Dendritic cell treated with granulocyte-macrophage colony-stimulating factor and Interleukin-4, amounts not matched to agents 40 ng/mL and 50 ng/mL, for 4 days (primary cell): ENCODE measurements at regions not wholly inside any gene's neighbourhood (a gene's known extent, or its start where the extent isn't known, plus 50 kb on each side); places are given as distances from the start of the nearest gene placed in this dataset.
"Not testable (repeated sequence)": the region's sequence is repeated elsewhere in the genome, so short reads cannot be mapped to it uniquely, and the experiment has no call there.

Experiments
- H3K27ac Mint-ChIP-seq: one replicate; pipeline ENCODE4 v1.8.0; 2022; ENCODE audit warnings: mild to moderate bottlenecking, mixed read lengths
- H3K27me3 Mint-ChIP-seq: one replicate; pipeline ENCODE4 v1.8.0; 2022; ENCODE audit warnings: mild to moderate bottlenecking, mixed read lengths
- H3K36me3 Mint-ChIP-seq: one replicate; pipeline ENCODE4 v1.8.0; 2022; ENCODE audit warnings: low read depth, mixed read lengths
- H3K4me1 Mint-ChIP-seq: one replicate; pipeline ENCODE4 v1.8.0; 2022; ENCODE audit warnings: low read depth, mixed read lengths
- H3K4me3 Mint-ChIP-seq: one replicate; pipeline ENCODE4 v1.8.0; 2022; ENCODE audit warnings: mild to moderate bottlenecking, moderate library complexity, mixed read lengths
- H3K9me3 Mint-ChIP-seq: one replicate; pipeline ENCODE4 v1.8.0; 2022; ENCODE audit warnings: mixed read lengths
- intact Hi-C: fragments of 100-400 bp; cut with micrococcal nuclease; formaldehyde crosslinking; loops from one replicate; pipeline ENCODE4 v1.15.0; 2022

DNA sequence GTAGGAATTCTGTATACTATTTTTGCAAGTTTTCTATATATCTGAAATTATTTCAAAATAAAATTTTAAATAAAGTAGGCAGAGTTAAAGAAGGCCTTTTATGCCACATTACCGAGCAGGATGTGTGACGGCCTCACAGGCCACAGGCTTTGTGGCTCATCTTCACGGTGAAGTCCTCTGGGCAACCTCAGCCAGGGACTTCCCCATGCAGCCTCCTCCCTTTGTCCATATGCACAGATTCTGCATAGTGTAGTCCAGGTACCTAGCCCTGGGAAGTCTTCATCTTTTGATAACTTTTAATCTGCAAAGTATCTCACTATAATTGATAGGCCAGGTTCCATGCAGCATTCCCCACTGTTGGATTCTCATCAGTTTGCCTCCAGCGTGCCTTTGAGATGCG is 62.8 kb downstream of the ARHGAP11B start:
- H3K4me3 Mint-ChIP-seq, intact Hi-C loops, H3K9me3 Mint-ChIP-seq, H3K27ac Mint-ChIP-seq, H3K27me3 Mint-ChIP-seq, H3K36me3 Mint-ChIP-seq, H3K4me1 Mint-ChIP-seq: not testable (repeated sequence)

DNA sequence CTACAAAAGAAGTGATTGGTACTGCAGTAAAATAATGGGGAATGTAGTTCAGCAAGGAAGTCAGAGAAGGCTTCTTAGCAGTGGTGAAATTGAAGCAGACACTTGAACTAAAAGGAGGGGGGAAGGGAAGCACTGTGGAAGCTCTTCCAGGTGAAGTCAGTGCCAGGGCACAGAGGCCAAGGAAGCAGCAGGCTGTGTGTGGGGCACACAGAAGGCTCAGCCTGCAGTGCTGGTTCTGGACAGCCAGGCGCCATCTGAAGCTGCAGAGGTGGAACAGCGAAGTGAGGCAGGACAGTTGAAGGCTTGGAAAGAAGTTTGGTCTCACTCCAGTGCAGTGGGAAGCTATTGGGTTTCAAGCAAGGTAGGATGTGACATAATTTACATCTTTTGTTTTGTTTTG is 64.2 kb downstream of the ARHGAP11B start:
- H3K4me3 Mint-ChIP-seq, H3K27me3 Mint-ChIP-seq, intact Hi-C loops, H3K36me3 Mint-ChIP-seq, H3K4me1 Mint-ChIP-seq, H3K27ac Mint-ChIP-seq, H3K9me3 Mint-ChIP-seq: not testable (repeated sequence)

DNA sequence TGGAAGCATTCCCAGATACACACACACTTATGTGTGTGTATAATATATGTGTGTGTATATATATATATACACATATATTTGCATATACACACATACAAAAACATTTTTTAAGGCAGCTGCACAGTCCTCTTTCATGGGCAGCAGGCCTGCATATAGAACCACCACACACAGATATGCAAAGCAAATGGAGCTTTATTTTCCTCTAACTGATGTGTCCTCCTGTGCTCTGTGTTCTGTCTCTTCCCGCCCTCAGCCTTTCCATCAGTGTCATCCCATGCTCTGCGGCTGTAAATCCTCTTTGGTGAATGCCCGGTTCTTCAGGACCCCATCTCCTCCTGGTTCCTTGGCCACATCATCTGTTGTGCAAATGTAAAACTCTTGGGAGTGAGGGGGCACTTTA is 69.9 kb downstream of the ARHGAP11B start:
- intact Hi-C loops, H3K27me3 Mint-ChIP-seq, H3K4me1 Mint-ChIP-seq, H3K4me3 Mint-ChIP-seq, H3K9me3 Mint-ChIP-seq, H3K27ac Mint-ChIP-seq, H3K36me3 Mint-ChIP-seq: not testable (repeated sequence)

DNA sequence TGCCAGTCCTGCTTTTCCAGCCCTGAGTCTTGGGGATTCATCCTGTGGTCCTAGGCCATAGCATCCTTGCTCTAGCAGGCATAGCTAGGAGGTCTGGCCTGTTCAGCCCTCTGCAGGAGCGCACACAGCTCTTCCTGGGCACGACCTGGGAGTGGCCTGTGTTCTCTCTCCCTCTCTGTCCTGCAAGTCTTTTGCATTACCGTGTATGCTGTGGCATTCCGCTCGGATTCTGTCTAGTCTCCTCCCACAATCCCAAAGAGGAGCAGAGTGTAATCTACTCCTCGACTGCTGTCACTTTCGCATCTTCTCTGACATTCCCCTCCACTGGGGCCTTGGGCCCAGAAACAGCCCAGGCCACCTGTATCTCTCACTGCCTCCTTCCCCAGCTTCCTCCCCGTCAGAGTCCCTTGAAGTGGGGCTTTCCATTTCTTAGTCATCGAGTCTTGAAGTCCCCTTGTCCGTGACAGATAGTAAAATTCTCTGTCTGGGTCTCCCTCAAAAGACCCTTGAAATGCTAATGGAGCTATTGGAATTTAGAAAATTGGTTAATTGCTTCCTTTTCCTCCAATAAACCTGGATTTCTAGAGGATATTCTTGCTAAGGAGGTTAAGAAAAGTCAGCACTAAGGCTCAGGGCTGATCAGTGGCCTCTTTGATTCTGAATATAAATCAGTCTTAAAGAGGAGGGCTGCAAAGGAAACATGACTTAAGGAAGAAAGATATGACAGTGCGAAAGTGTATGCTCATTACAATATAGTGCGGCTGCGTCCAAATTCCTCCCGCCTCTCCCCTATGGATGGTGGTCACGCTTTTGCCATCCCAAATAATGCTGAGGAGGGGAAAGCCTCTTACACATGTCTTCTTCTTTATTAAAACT is 70.7 kb downstream of the ARHGAP11B start:
- H3K4me1 Mint-ChIP-seq, H3K27ac Mint-ChIP-seq, H3K36me3 Mint-ChIP-seq, intact Hi-C loops, H3K4me3 Mint-ChIP-seq, H3K9me3 Mint-ChIP-seq, H3K27me3 Mint-ChIP-seq: not testable (repeated sequence)

DNA sequence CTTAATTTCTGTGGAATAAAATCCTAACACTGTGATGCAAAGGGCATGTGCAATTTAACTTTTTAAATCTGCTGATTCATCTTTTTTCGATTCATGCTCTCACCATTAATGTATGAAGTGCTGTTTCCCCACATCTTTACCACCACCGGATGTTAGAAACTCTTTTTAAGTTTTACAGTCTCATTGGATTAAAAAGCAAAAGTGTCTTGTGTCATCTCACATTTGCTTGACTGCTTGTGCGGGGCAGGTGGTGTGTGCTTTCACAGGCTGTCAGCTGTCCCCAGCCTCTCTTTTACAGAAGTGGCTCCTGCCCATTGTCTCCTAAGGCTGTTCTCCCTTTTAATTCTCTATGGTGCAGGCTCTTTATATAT is 71.4 kb downstream of the ARHGAP11B start:
- intact Hi-C loops, H3K27ac Mint-ChIP-seq, H3K27me3 Mint-ChIP-seq, H3K4me1 Mint-ChIP-seq, H3K9me3 Mint-ChIP-seq, H3K36me3 Mint-ChIP-seq, H3K4me3 Mint-ChIP-seq: not testable (repeated sequence)

DNA sequence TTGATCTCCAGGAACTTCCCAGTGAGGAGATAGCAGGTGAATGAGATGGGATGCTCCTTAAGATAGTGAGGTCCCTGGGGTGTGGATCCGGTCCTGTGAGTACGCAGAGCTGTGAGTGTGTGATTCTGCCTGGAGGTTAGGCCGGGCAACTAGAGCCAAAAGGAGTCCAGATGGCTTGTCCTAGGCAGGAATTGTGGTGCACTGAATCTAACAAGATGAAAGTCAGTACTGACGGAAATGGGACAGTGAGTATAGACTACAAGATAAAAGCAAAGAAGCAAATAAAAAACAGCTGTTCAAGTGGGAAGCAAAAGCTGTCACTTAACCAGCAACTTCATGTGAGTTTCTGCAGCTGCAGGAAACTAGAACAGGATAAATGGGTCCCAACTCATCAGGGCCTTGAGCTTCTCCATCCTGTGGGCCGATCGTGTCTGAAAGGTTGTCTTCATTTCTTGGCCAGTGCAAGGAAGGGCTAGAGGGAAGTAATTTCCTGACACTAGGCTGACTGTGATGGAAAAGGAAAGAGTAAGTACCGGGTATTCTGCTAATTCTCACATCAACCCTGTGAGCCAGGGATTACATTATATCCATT is 74.2 kb downstream of the ARHGAP11B start:
- H3K9me3 Mint-ChIP-seq, H3K27ac Mint-ChIP-seq, H3K27me3 Mint-ChIP-seq, H3K36me3 Mint-ChIP-seq, H3K4me3 Mint-ChIP-seq, H3K4me1 Mint-ChIP-seq, intact Hi-C loops: not testable (repeated sequence)

DNA sequence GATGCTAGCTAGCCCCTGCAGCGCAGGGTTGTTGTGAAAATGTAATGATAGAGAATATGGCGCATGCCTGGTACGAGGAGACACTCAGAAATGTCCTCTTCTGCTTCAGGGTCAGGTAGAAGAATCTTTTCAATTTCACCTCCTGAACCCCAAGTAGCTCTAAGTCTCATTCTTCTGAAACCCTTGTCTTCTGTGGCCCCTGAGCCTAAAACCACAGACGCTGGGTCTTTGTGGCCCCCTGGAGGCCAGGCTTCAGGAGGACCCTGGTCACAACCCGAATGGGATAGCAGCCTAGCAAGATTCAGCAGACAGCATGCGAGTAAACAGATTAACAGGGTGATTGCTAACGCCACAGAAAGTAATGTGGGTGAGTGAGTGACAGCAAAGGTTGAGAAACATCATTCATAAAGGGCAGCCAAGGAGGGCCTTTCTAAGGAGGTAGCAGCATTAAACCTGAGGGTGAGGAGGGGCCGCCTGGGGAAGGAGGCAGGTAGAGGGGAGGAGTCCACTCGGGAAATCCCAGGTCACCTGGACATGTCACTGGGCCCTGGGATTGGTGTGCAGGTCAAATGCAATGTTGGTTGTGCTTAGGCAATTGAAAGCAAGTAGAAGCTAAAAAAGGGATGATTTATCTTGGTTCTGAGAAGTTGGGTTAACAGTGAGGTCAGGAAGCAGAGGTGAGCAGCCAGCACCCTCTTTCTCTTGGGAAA is 82.2 kb downstream of the ARHGAP11B start:
- H3K36me3 Mint-ChIP-seq, H3K9me3 Mint-ChIP-seq, H3K27me3 Mint-ChIP-seq, H3K4me3 Mint-ChIP-seq, intact Hi-C loops, H3K27ac Mint-ChIP-seq, H3K4me1 Mint-ChIP-seq: not testable (repeated sequence)

DNA sequence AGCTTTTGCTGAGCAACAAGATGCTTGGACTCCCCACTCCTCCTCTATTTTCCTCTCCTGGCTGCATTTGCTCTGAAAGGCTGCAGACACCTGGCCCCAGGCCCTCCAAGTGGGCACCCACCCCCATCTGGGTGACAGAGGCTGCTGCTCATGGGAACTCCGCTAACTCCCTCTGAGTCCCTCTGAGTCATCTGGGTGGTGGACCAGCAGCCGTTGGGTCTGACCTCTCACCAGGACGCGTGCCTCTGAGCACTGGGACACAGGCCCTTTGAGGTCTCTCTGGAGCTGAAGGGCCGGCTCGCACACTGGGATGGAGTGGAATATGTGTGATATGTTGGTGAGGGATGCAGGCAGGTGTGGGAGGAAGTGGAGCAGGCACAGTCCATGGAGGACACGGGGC is 82.9 kb downstream of the ARHGAP11B start:
- H3K4me3 Mint-ChIP-seq, H3K27ac Mint-ChIP-seq, H3K27me3 Mint-ChIP-seq, intact Hi-C loops, H3K4me1 Mint-ChIP-seq, H3K36me3 Mint-ChIP-seq, H3K9me3 Mint-ChIP-seq: not testable (repeated sequence)

DNA sequence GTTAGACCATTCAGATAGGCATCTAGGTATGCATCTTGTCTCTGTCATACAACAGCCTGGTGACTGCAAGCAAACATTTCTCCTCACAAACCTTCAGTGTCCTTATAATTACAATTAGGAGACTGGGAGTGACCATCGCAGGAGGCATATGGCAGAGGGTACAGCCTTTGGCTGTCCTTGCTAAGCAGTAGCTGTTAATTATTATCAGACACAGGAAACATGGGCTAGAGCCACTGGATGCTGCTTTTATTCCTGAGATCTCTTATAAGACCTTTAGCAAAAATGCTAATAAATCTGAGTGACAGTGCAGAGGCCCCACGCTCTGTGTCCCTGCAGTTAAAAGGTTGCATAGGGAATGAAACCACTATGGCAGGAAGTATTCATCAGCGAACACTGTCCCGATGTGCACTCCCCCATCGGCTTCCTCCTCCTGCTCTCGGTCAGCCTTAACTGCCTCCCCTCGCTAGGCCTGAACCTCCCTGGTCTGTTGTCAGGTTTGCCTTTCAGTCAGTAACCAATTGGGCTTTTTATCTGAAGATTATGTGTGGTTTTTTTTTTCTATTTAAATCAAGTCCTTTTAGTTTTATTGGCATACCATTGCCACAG is 92.2 kb downstream of the ARHGAP11B start:
- H3K27ac Mint-ChIP-seq, H3K4me3 Mint-ChIP-seq, H3K4me1 Mint-ChIP-seq, H3K9me3 Mint-ChIP-seq, intact Hi-C loops, H3K27me3 Mint-ChIP-seq: not testable (repeated sequence)
- peaks cover 21% of the 10 kb centered on the region for H3K36me3 Mint-ChIP-seq

DNA sequence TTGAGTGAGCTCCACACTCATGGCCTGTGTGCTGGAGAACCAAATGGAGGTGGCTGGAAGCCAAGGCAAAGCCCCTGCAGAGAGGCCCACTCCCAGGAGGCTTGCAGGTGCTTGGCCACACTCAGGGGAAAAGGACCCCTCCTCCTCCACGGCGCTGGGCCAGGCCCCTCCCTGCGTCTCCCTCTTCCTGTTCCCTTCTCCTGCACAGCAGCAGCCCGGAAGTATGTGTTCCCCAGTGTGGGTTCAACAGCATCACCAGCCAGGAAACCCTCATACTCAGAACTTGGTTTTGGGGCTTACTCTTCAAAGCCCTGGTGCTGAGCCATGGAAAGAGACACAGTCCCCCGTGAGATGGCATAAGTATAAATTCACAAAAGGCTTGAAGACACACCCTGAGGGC is 93.4 kb downstream of the ARHGAP11B start:
- Mint-ChIP-seq H3K36me3 (peaks cover 32% of the 10 kb centered on the region), H3K4me1 (peaks cover 11% of the 10 kb centered on the region)
- intact Hi-C loops, H3K27me3 Mint-ChIP-seq, H3K27ac Mint-ChIP-seq, H3K9me3 Mint-ChIP-seq, H3K4me3 Mint-ChIP-seq: not testable (repeated sequence)

DNA sequence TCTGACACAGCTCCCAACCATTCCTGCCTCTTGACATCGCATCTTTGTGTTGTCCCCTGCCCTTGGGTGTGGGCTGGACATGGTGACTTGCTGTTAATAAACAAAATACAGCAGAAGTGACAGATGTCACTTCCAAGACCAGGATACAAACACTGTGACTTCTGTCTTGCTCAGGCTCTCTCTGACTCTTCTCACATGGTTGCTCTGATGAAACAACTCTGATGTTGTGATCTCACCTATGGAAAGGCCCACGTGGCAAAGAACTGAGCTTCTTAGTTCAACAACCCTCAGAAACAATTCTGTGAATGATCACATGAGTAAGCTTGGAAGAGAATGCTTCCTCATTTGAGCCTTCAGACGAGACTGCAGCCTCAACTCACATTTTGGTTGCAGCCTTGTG is 94.9 kb downstream of the ARHGAP11B start:
- H3K9me3 Mint-ChIP-seq, intact Hi-C loops, H3K27ac Mint-ChIP-seq, H3K4me3 Mint-ChIP-seq, H3K27me3 Mint-ChIP-seq: not testable (repeated sequence)
- Mint-ChIP-seq H3K4me1 (peaks cover 11% of the 10 kb centered on the region), H3K36me3 (peaks cover 35% of the 10 kb centered on the region)

DNA sequence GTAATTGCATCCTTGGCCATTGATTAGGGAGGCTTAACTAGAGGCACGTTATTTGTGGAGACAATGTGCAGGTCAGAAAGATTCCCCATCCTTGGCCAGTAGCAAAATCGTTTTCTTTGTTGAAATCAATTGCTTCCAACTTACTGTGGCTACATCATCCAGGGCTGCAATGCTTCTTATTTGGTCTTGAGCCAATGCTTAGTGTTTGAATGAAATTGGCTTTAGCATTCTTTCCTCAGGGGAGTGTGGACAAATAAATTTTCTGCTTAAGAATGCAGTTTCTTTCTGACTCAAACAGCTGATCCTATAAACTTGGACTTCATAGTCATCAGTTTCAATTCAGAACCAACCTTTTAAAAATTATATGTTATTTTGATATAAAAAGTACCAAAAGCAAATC is 95.6 kb downstream of the ARHGAP11B start:
- peaks cover 11% of the 10 kb centered on the region for H3K4me1 Mint-ChIP-seq
- H3K4me3 Mint-ChIP-seq, intact Hi-C loops, H3K9me3 Mint-ChIP-seq, H3K27ac Mint-ChIP-seq, H3K27me3 Mint-ChIP-seq: not testable (repeated sequence)
- H3K36me3 Mint-ChIP-seq, result peaks cover 41% of the 10 kb centered on the region

DNA sequence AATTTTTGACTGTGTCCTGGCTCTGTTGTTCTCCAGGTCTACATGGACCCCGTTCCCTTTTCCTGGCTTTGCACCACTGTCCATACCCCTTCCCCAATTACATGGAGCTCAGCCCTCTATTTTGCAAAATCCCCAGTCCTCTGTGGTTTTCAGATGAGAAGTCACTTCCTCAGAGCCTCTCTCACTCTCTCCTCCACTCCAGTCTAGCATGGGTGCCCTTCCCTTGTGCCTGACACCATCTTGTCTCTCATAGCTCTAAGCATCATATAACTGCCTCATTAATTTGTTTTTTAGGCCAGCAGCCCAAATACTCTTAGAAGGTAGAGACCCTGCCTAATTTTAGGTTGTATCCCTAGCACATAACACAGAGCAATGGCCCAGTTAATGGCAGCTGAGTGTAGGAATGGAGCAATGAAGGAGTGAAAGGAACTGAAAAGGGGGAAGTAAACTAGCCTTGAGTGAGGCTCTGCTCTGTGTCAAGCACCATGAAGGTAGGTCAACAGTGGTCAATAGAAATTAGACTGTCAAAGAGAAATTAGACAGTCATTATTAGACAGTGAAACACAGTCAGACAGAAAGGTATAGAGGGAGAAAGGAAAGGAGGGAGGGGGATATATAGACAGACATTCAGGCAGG is 97.7 kb downstream of the ARHGAP11B start:
- H3K4me3 Mint-ChIP-seq, H3K27ac Mint-ChIP-seq, H3K27me3 Mint-ChIP-seq, H3K9me3 Mint-ChIP-seq, intact Hi-C loops: not testable (repeated sequence)
- H3K4me1 Mint-ChIP-seq, result peaks cover 11% of the 10 kb centered on the region
- peaks cover 29% of the 10 kb centered on the region for H3K36me3 Mint-ChIP-seq
